ENCODE measurements at regions not wholly inside any gene's neighbourhood (a gene's known extent, or its start where the extent isn't known, plus 50 kb on each side); places are given as distances from the start of the nearest gene placed in this dataset.

DNA sequence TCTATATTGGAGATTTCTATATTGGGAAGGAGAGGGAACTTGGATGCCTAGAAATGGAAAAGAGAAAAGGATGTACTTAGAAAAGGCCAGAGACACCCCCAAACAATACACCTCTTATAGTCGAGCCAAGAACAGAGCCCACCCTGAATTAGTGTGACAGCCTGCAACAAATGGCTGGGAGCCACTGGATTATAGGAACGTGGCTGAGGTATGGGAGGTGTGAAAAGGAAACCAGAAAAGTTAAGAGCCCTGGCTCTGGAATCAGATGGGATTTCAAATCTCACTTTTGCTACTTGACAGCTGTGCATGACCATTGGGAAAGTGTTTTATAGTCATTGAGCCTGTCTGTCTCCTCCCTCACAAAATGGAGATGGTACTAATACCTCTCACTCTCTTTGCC lies 394.0 kb downstream of the ZNF521 start (continued):
- TF ChIP-seq NFATC4 (CRISPR knock-in tag; IDR thresholded peaks at IDR 0.05), result no peak
- TF ChIP-seq E2F1 (CRISPR knock-in tag; IDR thresholded peaks at IDR 0.05), result no peak
- TF ChIP-seq SMAD3 (CRISPR knock-in tag; IDR thresholded peaks at IDR 0.05; ENCODE audit: borderline replicate concordance), result no peak
- no peak for TF ChIP-seq CBFB (CRISPR knock-in tag; IDR thresholded peaks at IDR 0.05; ENCODE audit: low read depth)

- Mint-ChIP-seq H3K4me1 (peaks cover 16% of the 10 kb centered on the region), H3K27ac (no peak overlapping the region), H3K9me3 (peaks cover 6% of the 10 kb centered on the region), H3K4me3 (no peak overlapping the region), H3K36me3 (no peaks in the 10 kb centered on the region), H3K27me3 (ENCODE audit: low read depth) (no peaks in the 10 kb centered on the region; the same call in 1 of the 2 replicates)
- CTCF ChIA-PET, result interaction anchor here (0.6 kb wide), 1 partner anchor 27 kb away, joined by 3 read pairs; no protein-coding TSS in a partner anchor
- TF ChIP-seq MXD4 (CRISPR knock-in tag; IDR thresholded peaks at IDR 0.05; ENCODE audit: borderline replicate concordance) (no peak), NR3C1 (CRISPR knock-in tag; conservative IDR thresholded peaks at IDR 0.05; ENCODE audit: low read depth) (no peak), KAT7 (CRISPR knock-in tag; IDR thresholded peaks at IDR 0.05; ENCODE audit: borderline replicate concordance) (no peak), ZNF396 (CRISPR knock-in tag; IDR thresholded peaks at IDR 0.05; ENCODE audit: borderline replicate concordance) (no peak), ZNF121 (CRISPR knock-in tag; IDR thresholded peaks at IDR 0.05) (no peak), ATF2 (CRISPR knock-in tag; IDR thresholded peaks at IDR 0.05; ENCODE audit: borderline replicate concordance, low read depth) (no peak), CBFB (CRISPR knock-in tag; IDR thresholded peaks at IDR 0.05; ENCODE audit: low read depth) (no peak), ZNF232 (CRISPR knock-in tag; IDR thresholded peaks at IDR 0.05) (no peak)
- TF ChIP-seq, protein P1, sequence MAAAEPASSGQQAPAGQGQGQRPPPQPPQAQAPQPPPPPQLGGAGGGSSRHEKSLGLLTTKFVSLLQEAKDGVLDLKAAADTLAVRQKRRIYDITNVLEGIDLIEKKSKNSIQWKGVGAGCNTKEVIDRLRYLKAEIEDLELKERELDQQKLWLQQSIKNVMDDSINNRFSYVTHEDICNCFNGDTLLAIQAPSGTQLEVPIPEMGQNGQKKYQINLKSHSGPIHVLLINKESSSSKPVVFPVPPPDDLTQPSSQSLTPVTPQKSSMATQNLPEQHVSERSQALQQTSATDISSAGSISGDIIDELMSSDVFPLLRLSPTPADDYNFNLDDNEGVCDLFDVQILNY (CRISPR knock-in tag; IDR thresholded peaks at IDR 0.05), result no peak
- TF ChIP-seq, protein P2, sequence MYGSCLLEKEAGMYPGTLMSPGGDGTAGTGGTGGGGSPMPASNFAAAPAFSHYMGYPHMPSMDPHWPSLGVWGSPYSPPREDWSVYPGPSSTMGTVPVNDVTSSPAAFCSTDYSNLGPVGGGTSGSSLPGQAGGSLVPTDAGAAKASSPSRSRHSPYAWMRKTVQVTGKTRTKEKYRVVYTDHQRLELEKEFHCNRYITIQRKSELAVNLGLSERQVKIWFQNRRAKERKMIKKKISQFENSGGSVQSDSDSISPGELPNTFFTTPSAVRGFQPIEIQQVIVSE (CRISPR knock-in tag; IDR thresholded peaks at IDR 0.05; ENCODE audit: borderline replicate concordance), result no peak
- TF ChIP-seq, protein P3, sequence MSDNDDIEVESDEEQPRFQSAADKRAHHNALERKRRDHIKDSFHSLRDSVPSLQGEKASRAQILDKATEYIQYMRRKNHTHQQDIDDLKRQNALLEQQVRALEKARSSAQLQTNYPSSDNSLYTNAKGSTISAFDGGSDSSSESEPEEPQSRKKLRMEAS (CRISPR knock-in tag; IDR thresholded peaks at IDR 0.05), result no peak
- POLR2A ChIA-PET, result no interaction called here
- DNase-seq (ENCODE audit: low spot score) (no peak), ATAC-seq (no peak)
These were observed 392.9 kb downstream of the ZNF521 start for GRCh38 chr18:24959051-24959476.

GRCh38 chr18:24964216-24964615 lies 387.8 kb downstream of the ZNF521 start:
- Mint-ChIP-seq H3K36me3 (no peaks in the 10 kb centered on the region), H3K9me3 (peaks cover 15% of the 10 kb centered on the region), H3K4me1 (peaks cover 8% of the 10 kb centered on the region), H3K27me3 (ENCODE audit: low read depth) (no peaks in the 10 kb centered on the region; the same call in 1 of the 2 replicates), H3K27ac (no peak overlapping the region), H3K4me3 (no peak overlapping the region)
- ChIA-PET CTCF (no interaction called here), POLR2A (interaction anchor here (0.5 to 0.7 kb wide), 2 partner anchors 22 to 87 kb away, joined by 3 to 5 read pairs; no protein-coding TSS in a partner anchor)
- DNase-seq (ENCODE audit: low spot score) (peak; percentile 51), ATAC-seq (peak; percentile 100)
- TF ChIP-seq ZNF671 (CRISPR knock-in tag; IDR thresholded peaks at IDR 0.05), result no peak
- TF ChIP-seq TEAD4 (CRISPR knock-in tag; IDR thresholded peaks at IDR 0.05), result no peak
- TF ChIP-seq ZBTB21 (CRISPR knock-in tag; IDR thresholded peaks at IDR 0.05; ENCODE audit: borderline replicate concordance), result no peak
- TF ChIP-seq KAT7 (CRISPR knock-in tag; IDR thresholded peaks at IDR 0.05; ENCODE audit: borderline replicate concordance), result no peak
- no peak for TF ChIP-seq ATF2 (CRISPR knock-in tag; IDR thresholded peaks at IDR 0.05; ENCODE audit: borderline replicate concordance, low read depth)
- TF ChIP-seq NFE2L1 (CRISPR knock-in tag; IDR thresholded peaks at IDR 0.05), result no peak
- TF ChIP-seq ZNF396 (CRISPR knock-in tag; IDR thresholded peaks at IDR 0.05; ENCODE audit: borderline replicate concordance), result no peak
- TF ChIP-seq ZNF425 (CRISPR knock-in tag; conservative IDR thresholded peaks at IDR 0.05), result no peak
- TF ChIP-seq CREM (CRISPR knock-in tag; IDR thresholded peaks at IDR 0.05), result no peak
- TF ChIP-seq GABPB1 (CRISPR knock-in tag; IDR thresholded peaks at IDR 0.05), result no peak

All from WTC11 (cell line).